ENCODE measurements at regions not wholly inside any gene's neighbourhood (a gene's known extent, or its start where the extent isn't known, plus 50 kb on each side); places are given as distances from the start of the nearest gene placed in this dataset.
"Not testable (repeated sequence)": the region's sequence is repeated elsewhere in the genome, so short reads cannot be mapped to it uniquely, and the experiment has no call there.

DNA sequence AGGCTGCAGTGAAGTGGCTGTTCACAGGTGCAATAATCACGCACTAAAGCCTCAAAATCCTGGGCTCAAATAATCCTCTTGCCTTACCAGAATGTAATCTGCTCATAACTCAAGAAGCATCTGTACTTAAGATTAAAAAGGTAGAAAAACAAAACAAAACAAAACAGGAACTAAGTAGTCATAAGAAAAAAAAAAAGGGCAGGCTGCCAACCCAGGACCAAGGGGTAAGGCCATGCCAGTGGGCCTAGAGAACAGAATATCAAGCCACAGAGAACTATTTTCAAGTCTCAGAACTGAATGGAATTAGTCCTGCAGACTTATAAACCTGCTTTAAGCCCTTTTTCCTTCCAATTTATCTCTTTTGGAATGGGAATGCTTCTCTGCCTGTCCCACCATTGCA lies 64.8 kb upstream of the TBC1D3K start:
- no peak for DNase-seq

DNA sequence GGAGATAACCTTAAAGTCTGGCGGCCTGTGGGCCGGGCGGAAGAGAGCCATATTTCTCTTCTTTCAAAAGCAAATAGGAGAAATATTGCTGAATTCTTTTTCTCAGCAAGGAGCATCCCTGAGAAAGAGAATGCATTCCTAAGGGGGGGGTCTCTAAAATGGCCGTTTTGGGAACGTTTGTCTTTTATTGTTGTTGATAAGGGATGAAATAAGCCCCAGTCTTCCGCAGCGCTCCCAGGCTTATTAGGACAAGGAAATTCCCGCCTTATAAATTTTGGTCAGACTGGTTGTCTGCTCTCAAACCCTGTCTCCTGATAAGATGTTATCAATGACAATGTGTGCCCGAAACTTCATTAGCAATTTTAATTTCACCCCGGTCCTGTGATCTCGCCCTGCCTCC lies 65.8 kb upstream of the TBC1D3K start:
- not testable (repeated sequence) for DNase-seq

- no peak for DNase-seq
These were observed 68.0 kb upstream of the TBC1D3K start for GRCh38 chr17:37856245-37856644.

- no peak for DNase-seq
These were observed 74.6 kb upstream of the TBC1D3K start for GRCh38 chr17:37849617-37849972.

DNA sequence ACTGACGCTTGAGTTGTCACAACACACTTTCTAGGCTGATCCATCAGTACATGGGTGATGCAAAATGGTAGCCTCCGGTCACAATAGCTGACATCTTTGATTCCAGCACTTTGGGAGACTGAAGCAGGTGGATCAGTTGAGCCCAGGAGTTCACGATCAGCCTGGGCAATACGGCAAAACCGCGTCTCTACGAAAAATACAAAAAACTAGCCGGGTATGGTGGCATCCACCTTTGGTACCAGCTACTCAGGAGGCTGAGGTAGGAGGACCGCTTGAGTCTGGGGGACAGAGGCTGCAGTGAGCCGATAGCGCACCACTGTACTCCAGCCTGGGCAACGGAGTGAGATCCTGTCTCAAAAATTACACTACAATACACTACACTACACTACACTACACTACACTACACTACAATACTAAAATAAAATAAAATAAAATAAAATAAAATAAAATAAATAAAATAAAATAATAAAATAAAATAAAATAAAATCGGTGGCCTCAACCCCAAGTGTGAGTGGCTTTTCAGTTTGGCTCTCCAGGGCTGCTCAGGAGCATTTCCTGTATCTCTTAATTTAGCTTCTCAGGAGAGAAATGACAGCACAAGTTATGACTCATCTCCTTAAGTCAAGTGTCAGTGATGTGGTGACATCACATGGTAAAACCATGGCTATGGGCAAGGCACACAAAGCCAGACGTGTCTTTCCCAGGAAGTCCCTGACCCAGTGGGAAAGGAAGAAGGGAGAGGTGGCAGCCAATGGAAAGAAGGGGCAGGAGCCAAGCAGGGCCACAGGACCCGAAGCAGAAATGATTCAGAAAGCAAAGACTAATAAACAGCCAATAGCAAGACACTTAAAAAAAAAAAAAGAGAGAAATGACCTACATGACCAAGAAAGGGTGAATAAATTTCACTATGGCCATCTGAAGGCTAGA lies 75.3 kb upstream of the TBC1D3K start:
- no peak for DNase-seq

DNA sequence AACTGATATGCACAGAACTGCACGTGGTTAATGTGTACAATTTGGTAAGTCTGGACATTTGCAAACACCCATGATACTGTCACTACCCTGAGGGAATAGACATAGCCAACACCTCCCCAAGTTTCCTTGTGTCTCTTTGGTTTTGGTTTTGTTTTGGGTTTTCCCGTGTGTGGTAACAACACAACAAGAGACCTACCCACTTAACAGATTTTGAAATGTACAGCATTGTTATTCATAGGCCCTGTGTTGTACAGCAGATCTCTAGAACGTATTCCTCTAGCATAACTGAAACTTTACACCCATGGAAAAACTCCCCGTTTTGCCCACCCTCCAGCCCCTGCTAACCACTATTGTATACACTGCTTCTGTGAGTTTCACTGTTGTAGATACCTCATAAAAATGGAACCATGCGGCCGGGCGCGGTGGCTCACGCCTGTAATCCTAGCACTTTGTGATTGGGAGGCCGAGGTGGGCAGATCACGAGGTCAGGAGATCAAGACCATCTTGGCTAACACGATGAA lies 76.3 kb upstream of the TBC1D3K start:
- DNase-seq = no peak

DNA sequence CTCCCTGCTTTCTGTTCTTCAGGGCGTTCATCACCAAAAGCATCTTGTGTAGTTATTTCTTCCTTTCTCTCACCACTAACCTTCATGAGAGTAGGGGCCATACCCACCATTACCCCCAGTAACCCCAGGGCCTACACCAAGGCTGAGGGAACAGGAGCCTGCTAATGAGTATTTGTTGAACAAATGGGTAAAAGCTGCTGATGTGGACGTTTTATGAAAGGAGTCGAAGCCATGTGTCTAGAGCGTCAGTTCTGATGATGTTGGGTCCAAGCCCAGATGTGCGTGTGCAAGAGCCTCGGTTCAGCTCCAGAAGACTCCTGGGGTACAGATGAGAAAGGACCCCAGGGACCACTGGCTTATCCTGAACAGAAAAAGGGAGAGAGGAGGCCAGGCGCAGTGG lies 77.1 kb upstream of the TBC1D3K start:
- no peak for DNase-seq

DNA sequence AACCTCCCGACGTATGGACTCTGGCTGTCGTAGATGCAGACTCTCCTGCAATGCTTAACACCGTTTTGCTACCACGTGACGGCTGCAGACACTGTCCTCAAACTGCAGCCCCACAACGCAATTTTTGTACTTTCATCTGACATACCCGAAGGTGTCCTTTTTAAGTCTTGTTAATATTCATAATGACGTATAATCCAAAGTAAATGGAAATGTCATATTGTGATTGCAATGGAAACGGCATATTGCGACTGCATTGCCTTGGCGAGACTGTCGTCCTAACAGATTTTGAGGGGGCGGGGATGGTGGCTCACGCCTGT lies 79.3 kb upstream of the TBC1D3K start:
- no peak for DNase-seq

- no peak for DNase-seq
These were observed 79.8 kb upstream of the TBC1D3K start for GRCh38 chr17:37844158-37844976.

- no peak for DNase-seq
These were observed 81.8 kb upstream of the TBC1D3K start for GRCh38 chr17:37842401-37842800.

DNA sequence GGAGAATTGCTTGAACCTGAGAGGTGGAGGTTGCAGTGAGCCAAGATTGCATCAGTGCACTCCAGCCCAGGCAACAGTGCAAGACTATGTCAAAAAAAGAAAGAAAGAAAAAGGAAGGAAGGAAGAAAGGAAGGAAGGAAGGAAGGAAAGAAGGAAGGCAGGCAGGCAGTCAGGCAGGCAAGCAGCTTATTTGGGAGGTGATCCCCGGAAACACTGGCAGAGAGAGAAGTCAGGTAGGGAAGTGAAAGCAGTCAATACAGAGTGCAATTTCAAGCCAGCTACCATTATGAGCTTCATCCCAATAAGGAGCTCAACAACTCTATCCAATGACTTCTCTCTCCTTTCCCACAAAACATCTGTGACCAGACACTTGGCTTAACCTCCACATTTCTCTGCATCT lies 83.0 kb upstream of the TBC1D3K start:
- DNase-seq = no peak

DNA sequence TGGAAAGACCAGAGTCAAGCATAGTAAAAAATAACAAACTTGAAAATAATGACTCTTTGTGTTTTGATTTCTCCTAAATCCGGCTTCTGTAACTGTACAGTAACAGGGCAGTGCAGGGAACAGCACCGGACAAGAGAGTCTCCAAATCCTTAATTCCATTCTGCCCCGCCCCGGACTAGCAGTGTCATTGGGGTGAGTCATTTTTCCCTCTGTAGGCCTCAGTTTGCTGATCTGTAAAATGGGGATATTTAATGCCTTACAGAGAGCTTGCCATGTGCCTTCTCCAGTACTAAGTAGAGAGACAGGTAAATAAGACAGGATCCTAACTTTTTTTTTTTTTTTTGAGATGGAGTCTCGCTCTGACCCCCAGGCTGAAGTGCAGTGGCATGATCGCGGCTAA lies 83.6 kb upstream of the TBC1D3K start:
- DNase-seq = no peak

- DNase-seq = no peak
These were observed 84.8 kb upstream of the TBC1D3K start for GRCh38 chr17:37839196-37839978.

GRCh38 chr17:37838276-37838675 lies 85.9 kb upstream of the TBC1D3K start:
- no peak for DNase-seq

DNA sequence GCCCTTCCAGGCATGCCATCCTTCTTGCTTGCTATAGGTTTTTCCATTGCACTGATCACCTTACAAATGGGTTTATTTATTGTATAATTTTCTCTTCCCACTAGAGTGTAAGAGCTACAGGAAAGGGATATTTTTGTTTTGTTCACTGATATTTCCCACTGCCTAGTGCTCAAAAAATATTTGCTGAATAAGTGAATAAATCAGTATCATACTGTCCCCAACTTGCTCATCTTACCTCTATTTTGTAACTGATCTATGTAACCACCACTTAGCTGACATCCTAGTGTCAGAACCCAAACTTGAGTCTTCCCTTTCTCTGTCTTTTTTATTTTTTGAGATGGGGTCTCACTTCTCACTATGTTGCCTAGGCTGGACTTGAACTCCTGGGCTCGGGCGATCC lies 87.6 kb upstream of the TBC1D3K start:
- no peak for DNase-seq

DNA sequence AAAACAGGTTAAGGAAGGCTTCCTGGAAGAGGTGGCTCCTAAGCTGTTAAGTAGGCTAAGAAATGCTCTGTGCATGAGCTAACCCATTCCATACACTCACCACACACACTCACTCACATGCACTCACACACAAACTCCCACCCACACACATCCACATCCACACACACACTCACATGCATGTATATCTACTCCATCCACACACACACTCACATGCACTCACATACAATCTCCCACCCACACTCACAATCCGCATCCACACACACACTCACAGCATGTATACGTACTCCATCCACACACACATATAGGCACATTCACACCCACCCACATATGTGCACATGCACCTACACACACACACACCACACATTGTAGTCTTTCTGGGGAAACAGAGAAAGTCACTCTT lies 89.3 kb upstream of the HNF1B start:
- no peak for DNase-seq

- DNase-seq = no peak
These were observed 88.5 kb upstream of the HNF1B start for GRCh38 chr17:37833237-37833859.

- no peak for DNase-seq
These were observed 87.1 kb upstream of the HNF1B start for GRCh38 chr17:37831986-37832385.

DNA sequence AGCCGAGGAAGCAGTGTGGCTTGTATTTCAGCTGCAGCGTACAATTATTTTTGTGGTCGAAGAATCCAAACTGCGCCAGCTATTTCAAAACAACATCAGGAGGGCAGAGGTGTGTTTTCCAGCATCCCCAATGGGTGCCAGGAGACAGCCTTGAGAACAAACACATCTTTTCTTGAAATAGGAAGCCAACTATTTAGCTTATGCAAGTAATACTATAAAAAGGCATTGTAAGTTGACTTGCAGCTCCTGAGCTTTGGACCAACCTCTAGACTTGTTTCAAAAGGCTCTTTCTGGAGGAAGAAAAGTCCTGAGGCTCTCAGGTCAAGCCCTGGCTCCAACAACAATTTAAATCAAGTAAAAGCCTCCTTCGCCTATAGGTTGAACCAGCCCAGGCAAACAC lies 86.6 kb upstream of the HNF1B start:
- no peak for DNase-seq

- peak; percentile 26 for DNase-seq
These were observed 85.5 kb upstream of the HNF1B start for GRCh38 chr17:37830151-37830993.

DNA sequence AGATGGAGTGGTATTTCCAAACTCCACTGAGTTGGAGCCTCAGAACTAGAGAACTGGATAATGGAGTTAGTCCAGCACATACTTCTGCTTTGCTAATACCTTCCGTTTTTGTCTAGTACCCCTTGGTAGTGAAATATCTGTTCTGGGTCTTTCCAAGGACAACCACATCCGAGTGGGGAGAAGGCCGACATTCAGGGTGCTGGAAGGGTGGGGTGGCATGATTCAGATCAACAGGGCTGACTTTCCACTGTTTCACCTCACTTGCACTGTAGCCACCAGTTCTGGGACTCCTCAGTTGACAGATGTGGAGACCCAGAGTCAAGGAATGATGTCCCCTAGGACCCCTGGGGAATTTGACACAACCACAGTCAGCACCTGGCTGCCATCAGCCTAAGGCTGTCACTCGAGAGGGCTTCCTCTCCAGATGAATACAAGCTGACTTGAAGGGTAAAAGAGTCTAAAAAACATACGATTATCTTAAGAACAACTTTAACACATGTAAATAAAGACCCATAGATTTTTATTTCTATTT lies 84.8 kb upstream of the HNF1B start:
- no peak for DNase-seq
